ENCODE measurements at regions not wholly inside any gene's neighbourhood (a gene's known extent, or its start where the extent isn't known, plus 50 kb on each side); places are given as distances from the start of the nearest gene placed in this dataset.
"Not testable (repeated sequence)": the region's sequence is repeated elsewhere in the genome, so short reads cannot be mapped to it uniquely, and the experiment has no call there.

GRCh38 chr2:51291762-51292551, 260.0 kb upstream of the NRXN1 start:
- Histone ChIP-seq H3K27ac (ENCODE audit: low read length) (no peak overlapping the region), H3K4me1 (ENCODE audit: control insufficient read depth, insufficient read depth, low read length) (no peaks in the 10 kb centered on the region), H3K4me3 (ENCODE audit: low read length) (no peak overlapping the region), H3K27me3 (ENCODE audit: control insufficient read depth, insufficient read depth, low read length) (no peaks in the 10 kb centered on the region), H3K9me3 (replicated peaks; ENCODE audit: control insufficient read depth, low read depth, low read length) (no peaks in the 10 kb centered on the region), H3K36me3 (ENCODE audit: control insufficient read depth, insufficient read depth, low read length) (no peaks in the 10 kb centered on the region)
- DNase-seq, result peak; percentile 26
- 67% methylated on average over 1 of the region's 5 CpGs for WGBS (ENCODE audit: insufficient coverage)

- Histone ChIP-seq H3K36me3 (ENCODE audit: control insufficient read depth, insufficient read depth, low read length) (no peaks in the 10 kb centered on the region), H3K4me1 (ENCODE audit: control insufficient read depth, insufficient read depth, low read length) (no peaks in the 10 kb centered on the region), H3K27ac (ENCODE audit: low read length) (no peak overlapping the region), H3K27me3 (ENCODE audit: control insufficient read depth, insufficient read depth, low read length) (no peaks in the 10 kb centered on the region), H3K4me3 (ENCODE audit: low read length) (no peak overlapping the region), H3K9me3 (replicated peaks; ENCODE audit: control insufficient read depth, low read depth, low read length) (no peaks in the 10 kb centered on the region)
- DNase-seq, result no peak
- WGBS (ENCODE audit: insufficient coverage), result no CpG with 5 or more reads among the region's 2 CpGs
Observed at GRCh38 chr2:51290725-51291124, 258.8 kb upstream of the NRXN1 start.

GRCh38 chr2:51289045-51289444, 257.1 kb upstream of the NRXN1 start:
- Histone ChIP-seq H3K4me1 (ENCODE audit: control insufficient read depth, insufficient read depth, low read length) (no peaks in the 10 kb centered on the region), H3K9me3 (replicated peaks; ENCODE audit: control insufficient read depth, low read depth, low read length) (no peaks in the 10 kb centered on the region), H3K27me3 (ENCODE audit: control insufficient read depth, insufficient read depth, low read length) (no peaks in the 10 kb centered on the region), H3K4me3 (ENCODE audit: low read length) (no peak overlapping the region), H3K36me3 (ENCODE audit: control insufficient read depth, insufficient read depth, low read length) (no peaks in the 10 kb centered on the region), H3K27ac (ENCODE audit: low read length) (no peak overlapping the region)
- no CpG with 5 or more reads among the region's 1 CpG for WGBS (ENCODE audit: insufficient coverage)
- no peak for DNase-seq

GRCh38 chr2:51268191-51268590, 236.3 kb upstream of the NRXN1 start:
- DNase-seq, result no peak
- no peaks in the 10 kb centered on the region for H3K4me1 ChIP-seq (ENCODE audit: control insufficient read depth, insufficient read depth, low read length)

GRCh38 chr2:51265539-51265938, 233.6 kb upstream of the NRXN1 start:
- no peak overlapping the region for H3K27ac ChIP-seq (ENCODE audit: low read length)
- H3K4me3 ChIP-seq (ENCODE audit: low read length), result no peak overlapping the region
- DNase-seq, result no peak
- H3K9me3 ChIP-seq (replicated peaks; ENCODE audit: control insufficient read depth, low read depth, low read length), result no peaks in the 10 kb centered on the region
- H3K36me3 ChIP-seq (ENCODE audit: control insufficient read depth, insufficient read depth, low read length), result no peaks in the 10 kb centered on the region
- H3K27me3 ChIP-seq (ENCODE audit: control insufficient read depth, insufficient read depth, low read length), result no peaks in the 10 kb centered on the region
- WGBS (ENCODE audit: insufficient coverage), result no CpG with 5 or more reads among the region's 2 CpGs
- H3K4me1 ChIP-seq (ENCODE audit: control insufficient read depth, insufficient read depth, low read length), result no peaks in the 10 kb centered on the region

More at GRCh38 chr2:51268191-51268590, 236.3 kb upstream of the NRXN1 start:
- Histone ChIP-seq H3K4me3 (ENCODE audit: low read length) (no peak overlapping the region), H3K27ac (ENCODE audit: low read length) (no peak overlapping the region), H3K36me3 (ENCODE audit: control insufficient read depth, insufficient read depth, low read length) (no peaks in the 10 kb centered on the region), H3K9me3 (replicated peaks; ENCODE audit: control insufficient read depth, low read depth, low read length) (no peaks in the 10 kb centered on the region), H3K27me3 (ENCODE audit: control insufficient read depth, insufficient read depth, low read length) (no peaks in the 10 kb centered on the region)
- WGBS (ENCODE audit: insufficient coverage), result 100% methylated on average over 1 of the region's 1 CpG

- Histone ChIP-seq H3K36me3 (ENCODE audit: control insufficient read depth, insufficient read depth, low read length) (no peaks in the 10 kb centered on the region), H3K27ac (ENCODE audit: low read length) (no peak overlapping the region), H3K4me1 (ENCODE audit: control insufficient read depth, insufficient read depth, low read length) (no peaks in the 10 kb centered on the region), H3K9me3 (replicated peaks; ENCODE audit: control insufficient read depth, low read depth, low read length) (no peaks in the 10 kb centered on the region), H3K27me3 (ENCODE audit: control insufficient read depth, insufficient read depth, low read length) (no peaks in the 10 kb centered on the region), H3K4me3 (ENCODE audit: low read length) (no peak overlapping the region)
- no CpG with 5 or more reads among the region's 3 CpGs for WGBS (ENCODE audit: insufficient coverage)
- DNase-seq, result no peak
Observed at GRCh38 chr2:51263951-51264350, 232.0 kb upstream of the NRXN1 start.

- 77% methylated on average over 1 of the region's 2 CpGs for WGBS (ENCODE audit: insufficient coverage)
- not testable (repeated sequence) for H3K27me3 ChIP-seq (ENCODE audit: control insufficient read depth, insufficient read depth, low read length); H3K4me1 ChIP-seq (ENCODE audit: control insufficient read depth, insufficient read depth, low read length); H3K9me3 ChIP-seq (replicated peaks; ENCODE audit: control insufficient read depth, low read depth, low read length); DNase-seq; H3K4me3 ChIP-seq (ENCODE audit: low read length); H3K36me3 ChIP-seq (ENCODE audit: control insufficient read depth, insufficient read depth, low read length); H3K27ac ChIP-seq (ENCODE audit: low read length)
Observed at GRCh38 chr2:51263101-51263500, 231.2 kb upstream of the NRXN1 start.

GRCh38 chr2:51258301-51258700, 226.4 kb upstream of the NRXN1 start:
- Histone ChIP-seq H3K27me3 (ENCODE audit: control insufficient read depth, insufficient read depth, low read length) (no peaks in the 10 kb centered on the region), H3K4me3 (ENCODE audit: low read length) (no peak overlapping the region), H3K27ac (ENCODE audit: low read length) (no peak overlapping the region), H3K36me3 (ENCODE audit: control insufficient read depth, insufficient read depth, low read length) (no peaks in the 10 kb centered on the region), H3K4me1 (ENCODE audit: control insufficient read depth, insufficient read depth, low read length) (no peaks in the 10 kb centered on the region), H3K9me3 (replicated peaks; ENCODE audit: control insufficient read depth, low read depth, low read length) (no peaks in the 10 kb centered on the region)
- no CpG with 5 or more reads among the region's 5 CpGs for WGBS (ENCODE audit: insufficient coverage)
- no peak for DNase-seq

- Histone ChIP-seq H3K4me1 (ENCODE audit: control insufficient read depth, insufficient read depth, low read length) (no peaks in the 10 kb centered on the region), H3K36me3 (ENCODE audit: control insufficient read depth, insufficient read depth, low read length) (no peaks in the 10 kb centered on the region), H3K4me3 (ENCODE audit: low read length) (no peak overlapping the region), H3K27ac (ENCODE audit: low read length) (no peak overlapping the region), H3K9me3 (replicated peaks; ENCODE audit: control insufficient read depth, low read depth, low read length) (peaks cover 4% of the 10 kb centered on the region), H3K27me3 (ENCODE audit: control insufficient read depth, insufficient read depth, low read length) (no peaks in the 10 kb centered on the region)
- DNase-seq, result no peak
- no CpG with 5 or more reads among the region's 5 CpGs for WGBS (ENCODE audit: insufficient coverage)
Observed at GRCh38 chr2:51256736-51257135, 224.8 kb upstream of the NRXN1 start.

GRCh38 chr2:51251356-51251755, 219.4 kb upstream of the NRXN1 start:
- Histone ChIP-seq H3K27ac (ENCODE audit: low read length) (no peak overlapping the region), H3K27me3 (ENCODE audit: control insufficient read depth, insufficient read depth, low read length) (no peaks in the 10 kb centered on the region), H3K36me3 (ENCODE audit: control insufficient read depth, insufficient read depth, low read length) (no peaks in the 10 kb centered on the region), H3K9me3 (replicated peaks; ENCODE audit: control insufficient read depth, low read depth, low read length) (peaks cover 4% of the 10 kb centered on the region), H3K4me3 (ENCODE audit: low read length) (no peak overlapping the region), H3K4me1 (ENCODE audit: control insufficient read depth, insufficient read depth, low read length) (no peaks in the 10 kb centered on the region)
- DNase-seq, result no peak
- 78% methylated on average over 1 of the region's 2 CpGs for WGBS (ENCODE audit: insufficient coverage)

All from muscle of leg (tissue), 3 donors.